HG03439 (cell line): ENCODE measurements at regions not wholly inside any gene's neighbourhood (a gene's known extent, or its start where the extent isn't known, plus 50 kb on each side); places are given as distances from the start of the nearest gene placed in this dataset.

Experiments
- ATAC-seq: cut with Tn5 transposase; IDR thresholded peaks from one replicate; pipeline ENCODE4 v1.9.1; 2021; ENCODE audit warnings: mild to moderate bottlenecking, moderate library complexity; ENCODE audit not compliant: unreplicated experiment

DNA sequence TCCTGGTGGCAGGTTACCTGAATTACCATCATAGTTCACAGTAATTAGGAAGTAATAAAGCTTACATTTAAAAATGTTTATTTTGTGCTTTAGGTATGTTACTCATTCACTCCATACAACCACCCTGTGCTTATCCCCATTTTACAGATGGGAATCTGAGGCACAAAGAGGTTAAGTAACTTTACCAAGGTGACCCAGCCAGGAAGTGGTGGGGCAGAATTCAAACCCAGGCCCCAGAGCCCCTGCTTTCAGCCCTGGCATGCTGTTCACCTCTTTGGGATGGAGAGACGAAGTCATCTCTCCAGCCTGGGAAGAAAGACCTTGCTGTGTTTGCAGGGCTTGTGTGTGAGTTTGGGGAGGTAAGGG lies 285.6 kb upstream of the TPM1 start:
- no peak for ATAC-seq

DNA sequence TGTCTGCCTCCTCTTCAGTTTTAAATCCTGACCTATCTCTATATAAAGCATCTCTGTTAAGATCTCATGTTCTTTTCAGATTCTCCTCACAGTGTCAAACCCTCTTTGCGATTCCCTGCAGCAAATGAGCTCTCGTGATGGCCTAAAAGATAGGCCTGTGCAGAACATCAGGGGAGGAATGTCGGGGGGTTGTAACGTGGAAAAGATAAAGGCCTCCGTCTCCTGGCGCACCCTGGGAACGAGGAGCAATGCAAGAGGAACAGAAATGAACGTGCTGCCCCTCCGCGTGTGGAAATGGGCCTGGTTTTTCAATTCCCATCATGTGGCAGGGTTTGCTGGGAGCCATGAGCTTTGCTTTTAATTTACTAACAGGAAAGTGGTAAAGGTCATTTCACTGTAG lies 285.0 kb upstream of the TPM1 start:
- ATAC-seq = no peak

DNA sequence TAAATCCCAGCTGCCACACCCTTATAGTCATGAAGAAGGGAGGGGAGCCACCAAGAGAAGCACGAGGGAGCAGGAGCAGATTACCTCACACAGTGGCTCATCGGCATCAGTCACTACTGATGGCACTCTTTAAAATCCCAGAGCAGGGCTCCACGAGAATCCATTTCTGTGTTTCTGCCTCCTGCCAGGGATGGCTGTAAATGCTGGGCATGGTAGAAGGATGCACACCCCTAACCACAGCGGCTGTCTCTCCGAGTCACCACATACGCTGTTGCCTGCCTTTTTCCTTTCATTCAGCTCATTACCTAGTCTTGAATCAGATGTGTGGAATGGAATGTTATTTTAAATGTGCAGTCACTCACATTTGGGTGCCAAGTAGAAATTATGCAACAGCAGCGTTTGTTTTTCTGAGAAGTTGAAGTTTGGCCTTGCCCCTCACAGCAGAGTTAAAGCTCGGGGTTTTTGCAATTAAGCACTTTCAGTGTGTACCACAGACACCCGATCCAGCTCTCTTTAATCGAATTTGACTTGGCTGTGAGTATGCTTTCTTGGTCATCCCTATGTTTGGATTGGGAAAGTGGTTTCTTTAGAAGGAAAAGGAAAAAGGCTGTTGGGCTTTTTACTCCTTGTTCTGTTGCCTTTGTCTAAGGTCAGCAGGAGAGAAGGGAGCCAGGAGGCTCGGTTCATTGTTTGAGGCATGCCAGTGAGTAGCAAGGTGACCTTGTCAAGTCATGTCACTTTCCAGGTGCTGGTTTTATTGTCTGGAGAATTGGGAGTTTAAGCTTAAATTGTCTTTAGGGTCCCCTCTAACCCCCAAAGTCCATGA lies 284.2 kb upstream of the TPM1 start:
- ATAC-seq = no peak

DNA sequence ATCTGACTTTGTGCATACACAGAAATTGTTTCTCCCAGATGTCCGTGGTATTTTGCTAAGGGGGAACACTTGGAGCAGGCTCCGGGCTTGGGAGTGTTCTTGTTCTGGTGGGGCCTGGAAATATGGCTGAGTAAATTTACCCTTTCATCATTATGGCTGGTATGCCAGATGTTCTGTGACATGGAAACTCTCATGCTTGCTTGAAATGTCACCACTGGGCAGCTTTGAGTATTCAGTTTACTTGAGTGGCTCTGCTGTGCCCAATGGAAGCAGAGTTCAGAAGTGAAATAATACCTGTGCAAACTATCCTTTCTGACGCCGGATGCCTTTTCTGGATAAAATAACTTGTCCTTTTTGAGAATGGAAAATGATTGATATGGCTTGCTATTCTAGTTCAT lies 283.6 kb upstream of the TPM1 start:
- no peak for ATAC-seq

DNA sequence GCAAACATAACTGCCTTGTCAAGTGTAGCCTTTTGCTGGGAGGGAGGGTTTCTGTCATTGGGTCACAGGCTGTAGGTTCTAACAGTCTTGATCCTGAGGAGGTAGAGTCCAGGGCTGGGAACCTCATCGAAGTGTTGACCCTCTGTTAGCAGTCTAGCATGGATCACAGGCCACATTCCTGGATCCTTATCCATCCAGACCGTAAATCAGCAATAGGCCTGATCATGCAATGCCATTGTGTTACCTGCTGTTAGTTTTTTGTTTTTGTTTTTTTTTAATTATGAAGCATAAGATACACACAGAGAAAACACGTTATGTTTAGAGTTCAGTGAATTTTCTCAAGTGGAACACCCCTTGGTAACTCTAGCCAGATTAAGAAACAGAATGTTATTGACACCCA lies 282.0 kb upstream of the TPM1 start:
- ATAC-seq = no peak

DNA sequence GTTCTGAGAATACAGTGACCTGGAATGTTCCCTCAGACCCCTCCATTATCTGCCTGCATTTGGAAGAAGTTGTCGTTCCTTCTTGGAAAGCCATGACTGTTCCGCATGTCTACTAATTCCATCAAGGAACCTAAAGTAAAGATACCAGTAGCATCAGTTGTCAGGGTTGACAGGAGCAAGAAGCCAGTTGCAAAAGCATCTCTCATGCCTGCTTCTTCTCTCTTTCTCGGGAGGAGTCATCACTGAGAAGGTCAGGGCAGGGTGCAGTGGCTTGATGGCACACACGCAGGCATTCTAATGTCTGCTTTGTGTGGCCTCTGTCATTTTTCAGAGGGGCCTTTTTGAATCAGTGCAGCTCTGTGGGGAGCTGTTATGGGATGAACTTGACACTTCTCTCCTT lies 276.6 kb upstream of the TPM1 start:
- ATAC-seq = no peak

DNA sequence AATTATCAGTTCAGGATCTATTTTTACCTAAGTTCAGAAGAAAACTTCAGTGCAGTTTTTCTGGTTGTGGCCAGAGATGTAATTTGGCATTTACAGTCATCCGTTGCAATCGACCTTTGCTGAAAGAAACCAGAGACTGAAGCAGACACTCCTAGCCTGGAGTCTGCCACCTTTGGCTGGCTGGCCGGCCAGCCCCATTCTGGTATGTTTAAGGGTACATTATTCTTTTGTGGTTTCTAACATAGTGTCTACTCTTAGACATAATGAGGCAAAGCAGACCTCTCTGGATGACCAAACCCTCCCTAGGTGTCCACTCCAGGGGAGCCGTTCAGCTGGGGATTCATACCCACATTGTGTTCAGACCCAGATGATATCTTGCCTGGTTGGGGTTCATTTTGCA lies 275.9 kb upstream of the TPM1 start:
- ATAC-seq = no peak

DNA sequence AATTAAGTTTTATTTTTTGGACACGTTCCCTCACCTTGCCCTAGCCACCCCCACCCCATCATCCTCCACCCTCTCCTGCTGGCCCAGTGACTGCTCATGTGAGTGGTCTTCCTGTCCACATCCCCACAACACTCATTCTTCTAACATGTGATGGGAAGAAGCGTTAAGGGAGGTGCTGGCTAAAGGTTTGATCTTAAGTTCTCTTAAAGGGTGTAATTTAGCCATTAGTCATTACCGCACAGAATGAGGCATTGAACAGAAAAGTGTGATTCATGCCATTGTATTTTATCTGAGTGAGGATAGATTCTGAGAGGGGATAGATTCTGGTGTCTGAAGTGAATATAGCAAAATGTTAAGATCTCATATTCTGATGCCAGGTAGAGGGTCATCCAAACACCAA lies 272.9 kb upstream of the TPM1 start:
- ATAC-seq = no peak

DNA sequence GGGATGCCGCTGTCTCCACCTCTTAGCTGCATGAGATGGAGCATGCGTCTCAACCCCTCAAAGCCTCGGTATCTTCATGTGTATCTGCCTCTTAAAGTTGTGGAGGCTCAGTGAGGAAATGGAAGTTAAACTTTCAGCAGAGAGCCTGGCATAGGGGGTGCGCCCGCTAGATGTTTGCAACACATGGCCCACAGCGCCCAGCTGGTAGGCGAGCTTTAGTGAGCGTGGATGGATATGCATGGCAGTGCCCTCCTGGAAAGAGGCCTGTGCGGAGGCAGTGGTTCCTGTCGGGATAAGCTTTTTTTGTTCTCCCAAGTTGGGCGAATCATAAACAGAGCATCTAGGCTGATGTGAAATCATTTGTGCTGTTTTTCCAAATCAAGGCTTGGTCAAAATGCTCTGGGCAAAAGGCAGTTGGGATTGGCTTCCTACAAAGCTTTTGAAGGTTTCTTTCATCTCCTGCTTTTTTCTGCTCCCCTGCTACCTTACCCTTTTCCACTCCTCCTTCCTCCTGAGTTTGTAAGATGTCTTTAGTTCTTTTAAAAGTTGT lies 272.4 kb upstream of the TPM1 start:
- ATAC-seq = no peak

DNA sequence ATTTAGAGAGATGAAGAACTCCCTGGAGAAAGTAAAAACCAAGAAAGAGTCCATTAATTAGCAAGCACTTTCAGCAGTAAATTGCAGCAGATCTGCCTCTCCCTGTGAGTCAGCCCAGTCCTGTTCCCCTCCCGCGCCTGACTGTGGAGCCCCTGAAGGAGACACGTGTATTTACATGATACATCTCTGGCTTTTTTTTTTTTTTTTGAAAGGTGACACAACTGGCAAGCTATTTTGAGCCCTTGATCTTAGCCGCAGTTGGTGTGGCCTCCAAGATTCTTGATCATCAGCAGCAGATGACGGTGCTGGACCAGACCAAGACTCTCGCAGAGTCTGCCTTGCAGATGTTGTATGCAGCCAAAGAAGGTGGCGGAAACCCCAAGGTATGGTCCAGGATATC lies 271.8 kb upstream of the TPM1 start:
- ATAC-seq = no peak

DNA sequence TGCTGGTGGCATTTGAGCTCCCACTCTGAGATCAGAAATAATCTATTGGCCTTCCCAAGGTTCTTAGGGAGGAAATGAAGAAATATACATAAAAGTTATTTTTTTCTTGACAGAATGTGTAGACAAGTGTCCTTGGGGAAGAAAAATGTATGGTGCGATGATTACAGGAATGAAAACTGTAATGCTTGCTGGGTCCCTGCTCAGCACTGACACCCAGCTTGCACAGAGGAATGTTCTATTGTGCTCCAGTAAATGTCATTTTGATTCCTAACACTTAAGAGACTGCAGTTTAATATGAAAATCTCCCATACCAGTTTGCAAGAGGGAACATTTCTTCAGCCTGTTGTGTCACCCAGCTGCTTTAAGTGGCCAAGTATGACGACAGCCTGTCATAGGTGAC lies 271.3 kb upstream of the TPM1 start:
- no peak for ATAC-seq

DNA sequence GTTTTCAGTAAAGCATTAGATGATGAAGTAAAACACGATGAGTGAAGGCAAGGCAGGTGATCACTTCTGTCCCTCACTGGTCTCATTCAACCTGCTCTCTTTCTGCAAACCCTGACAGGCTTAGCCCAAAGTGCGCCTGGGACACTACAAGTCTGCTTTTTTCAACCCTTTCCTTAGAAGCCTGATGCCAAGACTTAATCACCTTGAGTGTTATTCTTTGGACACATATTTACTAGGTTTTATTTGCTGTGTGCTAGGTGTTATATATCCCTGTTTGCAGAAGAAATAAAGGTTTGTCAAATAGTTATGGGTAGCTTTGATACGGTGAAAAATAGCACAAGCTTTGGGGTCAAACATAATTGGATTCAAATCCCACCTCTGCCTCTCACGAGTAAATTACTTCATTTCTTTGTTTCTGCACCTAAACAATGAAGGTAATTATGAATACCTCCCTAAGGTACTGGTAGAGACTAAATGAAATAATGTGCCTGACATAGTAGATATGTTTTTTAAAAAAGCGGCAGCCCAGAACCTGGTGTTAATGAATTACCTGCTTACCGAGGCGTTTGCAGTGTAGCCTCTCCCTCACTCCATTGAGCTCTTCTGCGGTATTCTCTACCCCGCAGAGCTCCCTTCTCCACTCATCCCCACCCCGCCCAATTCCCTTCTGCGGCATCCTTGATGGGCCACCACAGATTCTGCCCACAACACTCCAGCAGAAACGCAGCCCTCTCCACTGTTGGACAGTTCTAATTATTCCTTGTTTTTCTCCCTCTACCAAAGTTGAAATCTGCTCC lies 269.0 kb upstream of the TPM1 start:
- ATAC-seq = no peak

DNA sequence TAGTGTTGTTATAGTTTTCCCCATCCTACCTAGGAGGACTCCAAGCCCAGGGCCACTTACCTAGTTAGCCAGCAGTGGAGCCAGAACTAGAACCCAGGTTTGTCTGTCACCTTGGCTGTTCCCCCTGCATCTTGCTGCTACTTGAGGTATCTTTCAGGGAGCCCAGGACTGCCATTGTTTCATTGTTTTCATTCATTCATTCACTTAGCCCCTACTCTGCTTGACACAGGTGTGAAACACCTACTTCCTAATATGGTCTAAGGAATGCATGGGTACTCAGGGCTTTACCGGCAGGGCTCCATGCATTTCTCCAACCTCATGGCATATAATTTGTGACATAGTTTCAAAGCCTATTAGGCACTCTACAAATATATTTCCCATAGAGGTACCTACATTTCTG lies 266.6 kb upstream of the TPM1 start:
- no peak for ATAC-seq

DNA sequence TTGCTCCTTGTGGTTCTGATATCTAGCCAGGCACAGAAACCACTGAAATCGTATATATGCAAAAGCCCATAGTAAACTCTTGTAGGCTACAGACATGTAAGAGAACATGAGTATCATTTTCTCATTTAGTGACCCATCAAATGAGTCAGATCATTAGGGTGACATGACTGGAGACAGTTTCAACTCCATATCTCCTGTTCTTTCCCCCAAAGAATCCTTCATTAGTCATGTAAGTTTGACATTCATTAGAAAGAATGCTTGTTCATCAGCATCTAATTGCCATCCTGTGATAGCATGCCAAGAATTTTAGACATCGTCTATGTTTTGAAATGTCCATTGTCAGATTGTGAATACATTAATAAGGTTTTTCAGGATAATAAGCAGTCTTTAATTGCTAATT lies 264.9 kb upstream of the TPM1 start:
- ATAC-seq = no peak

DNA sequence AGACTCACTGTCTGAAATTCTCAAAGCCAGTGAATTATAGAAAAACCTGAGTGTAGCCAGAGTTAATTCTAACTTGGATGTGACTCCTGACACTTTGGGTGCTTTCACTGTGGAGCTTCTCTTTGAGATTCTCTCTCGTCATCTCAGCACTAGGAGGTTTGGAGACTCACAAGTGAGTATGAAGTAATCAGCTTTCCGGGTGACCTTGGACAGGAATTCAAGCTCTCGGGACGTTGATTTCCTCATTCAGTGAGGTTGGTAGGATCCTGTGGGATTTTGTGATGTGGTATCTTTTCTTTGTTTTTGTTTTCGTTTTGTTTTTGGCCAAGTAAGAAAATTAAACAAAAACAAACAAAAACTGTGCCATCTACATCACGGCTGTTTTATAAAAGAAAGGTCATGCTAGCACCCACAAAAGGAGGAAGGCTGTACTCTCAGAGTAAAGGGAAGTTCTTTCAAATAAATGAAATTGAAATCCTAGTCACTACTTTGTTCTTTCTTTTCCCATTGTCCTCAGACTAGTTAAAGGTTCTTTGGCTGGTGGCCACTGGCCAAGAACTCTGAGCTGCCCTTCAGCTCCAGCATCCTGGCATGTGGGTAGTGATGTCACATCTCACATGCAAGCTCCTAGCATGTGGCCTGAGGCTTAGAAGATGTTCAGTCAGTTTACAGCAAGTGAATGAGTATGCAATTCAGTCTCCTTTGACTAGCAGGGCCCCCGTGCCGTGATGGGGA lies 263.3 kb upstream of the TPM1 start:
- no peak for ATAC-seq

DNA sequence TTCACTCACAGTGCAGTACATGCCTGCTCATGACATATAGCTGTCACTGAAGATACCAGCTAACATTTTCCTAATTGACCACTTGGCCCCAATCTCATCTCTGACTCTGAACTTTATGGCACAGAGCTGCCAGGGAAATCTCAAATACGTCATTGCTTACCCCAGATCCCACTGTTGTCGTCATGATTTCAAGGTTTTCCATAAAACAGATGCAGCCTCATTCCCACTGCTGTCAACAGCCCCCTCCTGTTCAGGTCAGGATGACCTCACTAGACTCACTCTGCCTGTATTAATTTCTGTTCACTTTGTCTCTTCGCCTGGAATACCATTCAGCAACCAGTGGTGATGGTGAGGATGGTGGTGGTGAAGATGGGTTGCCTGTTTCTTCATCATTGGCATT lies 262.6 kb upstream of the TPM1 start:
- ATAC-seq = no peak

DNA sequence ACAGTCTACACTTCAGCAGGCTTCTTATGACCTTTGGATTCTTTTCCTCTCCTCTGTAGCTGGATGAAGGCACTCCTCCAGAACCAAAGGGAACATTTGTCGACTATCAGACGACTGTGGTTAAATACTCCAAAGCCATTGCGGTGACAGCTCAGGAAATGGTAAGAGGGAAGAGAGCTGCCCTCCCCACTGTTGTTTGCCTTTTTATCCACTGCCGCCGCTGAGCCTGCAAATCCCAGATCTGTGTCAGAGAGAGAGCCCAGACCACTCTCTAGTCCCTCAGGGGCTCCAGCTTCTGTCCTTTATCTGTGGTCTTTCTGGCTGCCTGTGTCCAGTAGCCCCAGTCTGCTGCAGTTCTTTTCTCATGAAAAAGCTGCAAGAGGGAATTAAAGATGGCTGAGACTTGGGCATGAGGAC lies 261.5 kb upstream of the TPM1 start:
- ATAC-seq = no peak

DNA sequence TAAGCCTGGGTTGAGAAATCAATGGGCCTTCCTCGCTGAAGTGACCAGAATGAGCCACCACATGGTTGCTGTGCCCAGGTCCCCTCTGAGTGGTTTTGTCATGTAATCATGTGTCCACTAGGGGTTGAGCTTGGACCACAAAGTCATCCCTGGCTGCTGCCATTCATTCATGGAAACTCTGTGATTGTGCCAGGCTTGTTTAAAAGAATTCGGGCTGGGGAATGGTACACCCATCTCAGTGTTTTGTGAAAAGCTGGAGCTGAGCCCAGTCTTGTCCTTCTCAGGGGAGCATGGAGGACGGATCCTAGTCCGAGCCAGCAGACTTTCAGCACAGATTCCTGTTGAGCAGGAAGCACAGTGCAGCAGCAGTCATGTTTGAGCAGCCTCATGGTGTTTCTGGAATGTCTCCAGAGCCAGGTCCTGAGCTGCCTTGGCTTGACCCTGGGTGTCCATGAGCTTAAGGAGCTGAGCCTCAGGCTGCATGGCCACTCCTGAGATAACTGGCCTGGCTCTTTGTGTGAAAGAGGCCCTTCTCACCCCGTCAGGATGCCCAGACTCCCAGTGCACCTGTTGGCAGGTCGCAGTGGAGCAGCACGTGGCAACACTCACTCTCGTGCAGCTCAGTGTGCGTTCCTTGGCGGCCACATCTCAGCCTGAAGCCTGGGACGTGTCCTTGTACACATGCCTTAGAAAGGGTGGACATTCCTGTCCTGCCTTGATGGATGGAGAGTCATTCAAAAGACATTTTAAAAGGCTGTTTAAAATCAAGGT lies 260.3 kb upstream of the TPM1 start:
- no peak for ATAC-seq

DNA sequence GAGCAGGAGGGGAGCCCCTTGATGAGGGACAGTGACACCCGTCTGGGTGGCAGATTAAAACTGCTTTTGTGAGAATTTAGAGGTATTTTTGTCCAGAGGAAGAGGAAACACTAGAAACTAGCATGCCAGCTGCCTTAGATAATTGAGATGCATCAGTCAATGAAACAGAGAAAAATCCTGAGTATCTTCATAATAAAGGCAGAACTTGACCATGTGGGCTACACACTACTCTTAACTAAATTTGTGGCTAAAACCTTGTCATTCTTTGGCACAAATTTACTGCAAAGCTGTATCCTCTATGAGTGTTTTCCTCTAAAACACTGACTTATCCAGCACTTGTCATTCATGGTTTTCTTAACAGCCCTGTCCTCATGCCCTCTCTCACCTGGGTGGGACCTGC lies 259.7 kb upstream of the TPM1 start:
- no peak for ATAC-seq

DNA sequence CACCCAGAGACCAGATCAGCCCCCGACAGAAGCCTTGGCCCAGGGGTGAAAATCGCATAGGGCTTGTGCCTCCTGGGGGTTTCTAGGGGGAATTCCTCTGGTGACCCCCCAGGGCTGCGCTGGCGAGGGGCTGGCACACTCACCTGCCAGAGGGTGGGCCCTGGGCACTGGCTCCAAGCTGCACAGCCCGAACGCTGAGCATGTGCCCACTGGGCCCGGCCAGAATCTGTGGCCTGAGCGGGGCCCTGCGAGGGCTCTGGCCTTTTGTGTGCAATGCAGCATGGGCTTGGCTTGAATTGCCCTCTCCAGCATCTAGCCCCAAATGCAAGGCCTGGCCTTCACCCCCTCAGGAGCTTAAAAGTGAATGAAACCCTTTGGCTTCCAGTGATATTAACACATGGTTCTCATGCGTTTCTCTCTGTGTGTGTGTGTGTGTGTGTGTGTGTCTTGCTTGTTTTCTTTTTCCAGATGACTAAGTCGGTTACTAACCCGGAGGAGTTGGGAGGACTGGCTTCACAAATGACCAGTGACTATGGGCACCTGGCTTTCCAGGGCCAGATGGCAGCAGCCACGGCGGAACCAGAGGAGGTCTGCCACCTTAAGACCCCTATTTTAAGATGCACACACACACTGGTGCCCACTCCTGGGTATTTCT lies 259.1 kb upstream of the TPM1 start:
- ATAC-seq = no peak
